Kidney (tissue), 13 donors: ENCODE measurements at regions not wholly inside any gene's neighbourhood (a gene's known extent, or its start where the extent isn't known, plus 50 kb on each side); places are given as distances from the start of the nearest gene placed in this dataset.
A peak's percentile ranks its signal among the peaks of the same experiment; 100 is the strongest.

Experiments used
- DNase-seq, 5 donors: peaks; one replicate each; pipeline ENCODE4 v3.0.0-alpha.2; 2013 to 2020
- FAIRE-seq: peaks from 2 replicates; lab custom pipeline; 2012; peaks lifted over from hg19 to GRCh38; lab: Jason Lieb, UNC
- H3K27ac ChIP-seq, 2 donors: one replicate each; pipeline ENCODE4 v1.7.0; 2013; ENCODE audit warnings: low read depth in 2 of 2, low read length in 2 of 2, inconsistent platforms in 1 of 2
- H3K27me3 ChIP-seq: one replicate; pipeline ENCODE4 v1.7.1; 2013; ENCODE audit warnings: low read length, inconsistent platforms; ENCODE audit not compliant: control insufficient read depth, insufficient read depth
- H3K36me3 ChIP-seq, 3 donors: one replicate each; pipeline versions ENCODE4 v1.7.0 to v1.7.1; 2013; ENCODE audit warnings: low read length in 3 of 3, control low read depth in 1 of 3, inconsistent platforms in 1 of 3; ENCODE audit not compliant: insufficient read depth in 3 of 3, control insufficient read depth in 2 of 3
- H3K4me1 ChIP-seq, 3 donors: one replicate each; pipeline versions ENCODE4 v1.7.0 to v1.7.1; 2013; ENCODE audit warnings: low read length in 3 of 3, inconsistent platforms in 1 of 3, low read depth in 1 of 3; ENCODE audit not compliant: control insufficient read depth in 2 of 3, insufficient read depth in 2 of 3
- H3K4me3 ChIP-seq, 3 donors: one replicate each; pipeline versions ENCODE4 v1.7.0 to v1.8.1; 2013; ENCODE audit warnings: low read length in 3 of 3, control low read depth in 1 of 3, inconsistent platforms in 1 of 3
- H3K9ac ChIP-seq, 3 donors: one replicate each; pipeline versions ENCODE4 v1.7.0 to v1.7.1; 2013; ENCODE audit warnings: low read length in 3 of 3, control low read depth in 1 of 3, inconsistent platforms in 1 of 3
- H3K9me3 ChIP-seq, 3 donors: one replicate each; pipeline versions ENCODE4 v1.7.0 to v1.7.1; 2013; ENCODE audit warnings: low read length in 3 of 3, control low read depth in 1 of 3, inconsistent platforms in 1 of 3; ENCODE audit not compliant: control insufficient read depth in 2 of 3, insufficient read depth in 1 of 3
- intact Hi-C: fragments of 100-400 bp; cut with DNase I; formaldehyde crosslinking; loops from one replicate; pipeline ENCODE4 v1.11.1; 2022
- TF ChIP-seq, protein P1 (sequence below): IDR thresholded peaks from 3 replicates; pipeline ENCODE4 v1.5.1; 2012; ENCODE audit warnings: mild to moderate bottlenecking, moderate library complexity, borderline replicate concordance; ENCODE audit not compliant: insufficient read depth; ENCODE audit errors: extremely low read depth
- donor health status: control.
- donor health status: control.
- donor health status: control.
- donor health status: control.
- donor health status: control.
- donor health status: DM: yes; HTN: yes; CAD: no.
- donor health status: Normal renal cell carcinoma (clear cell type).

DNA sequence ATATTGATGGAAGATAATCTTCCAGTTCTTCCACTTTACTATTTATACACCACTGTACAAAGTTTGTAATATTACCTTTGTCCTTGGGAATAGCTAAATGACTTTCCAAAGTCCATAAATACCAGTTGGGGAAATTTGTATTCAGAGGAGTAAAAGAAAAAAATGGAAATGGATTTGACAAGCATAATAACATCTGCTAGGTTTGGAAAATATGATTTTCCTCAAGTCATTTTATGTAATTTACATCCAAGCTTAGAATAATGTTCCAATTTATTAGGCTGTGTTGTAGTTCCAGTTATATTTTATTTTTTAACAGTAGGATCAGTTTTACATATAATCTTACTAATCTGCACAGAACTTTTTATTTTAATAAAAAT lies 563.0 kb upstream of the PKDCC start:
- Histone ChIP-seq H3K4me1 (no peaks in the 10 kb centered on the region), H3K27me3 (no peaks in the 10 kb centered on the region), H3K4me3 (no peak overlapping the region), H3K9ac (no peak overlapping the region), H3K27ac (no peak overlapping the region), H3K36me3 (no peaks in the 10 kb centered on the region), H3K9me3 (no peaks in the 10 kb centered on the region)
- intact Hi-C loops = no loop called here
- TF ChIP-seq, protein P1, sequence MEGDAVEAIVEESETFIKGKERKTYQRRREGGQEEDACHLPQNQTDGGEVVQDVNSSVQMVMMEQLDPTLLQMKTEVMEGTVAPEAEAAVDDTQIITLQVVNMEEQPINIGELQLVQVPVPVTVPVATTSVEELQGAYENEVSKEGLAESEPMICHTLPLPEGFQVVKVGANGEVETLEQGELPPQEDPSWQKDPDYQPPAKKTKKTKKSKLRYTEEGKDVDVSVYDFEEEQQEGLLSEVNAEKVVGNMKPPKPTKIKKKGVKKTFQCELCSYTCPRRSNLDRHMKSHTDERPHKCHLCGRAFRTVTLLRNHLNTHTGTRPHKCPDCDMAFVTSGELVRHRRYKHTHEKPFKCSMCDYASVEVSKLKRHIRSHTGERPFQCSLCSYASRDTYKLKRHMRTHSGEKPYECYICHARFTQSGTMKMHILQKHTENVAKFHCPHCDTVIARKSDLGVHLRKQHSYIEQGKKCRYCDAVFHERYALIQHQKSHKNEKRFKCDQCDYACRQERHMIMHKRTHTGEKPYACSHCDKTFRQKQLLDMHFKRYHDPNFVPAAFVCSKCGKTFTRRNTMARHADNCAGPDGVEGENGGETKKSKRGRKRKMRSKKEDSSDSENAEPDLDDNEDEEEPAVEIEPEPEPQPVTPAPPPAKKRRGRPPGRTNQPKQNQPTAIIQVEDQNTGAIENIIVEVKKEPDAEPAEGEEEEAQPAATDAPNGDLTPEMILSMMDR = no peak
- no peak for DNase-seq
- FAIRE-seq = peak; percentile 6

DNA sequence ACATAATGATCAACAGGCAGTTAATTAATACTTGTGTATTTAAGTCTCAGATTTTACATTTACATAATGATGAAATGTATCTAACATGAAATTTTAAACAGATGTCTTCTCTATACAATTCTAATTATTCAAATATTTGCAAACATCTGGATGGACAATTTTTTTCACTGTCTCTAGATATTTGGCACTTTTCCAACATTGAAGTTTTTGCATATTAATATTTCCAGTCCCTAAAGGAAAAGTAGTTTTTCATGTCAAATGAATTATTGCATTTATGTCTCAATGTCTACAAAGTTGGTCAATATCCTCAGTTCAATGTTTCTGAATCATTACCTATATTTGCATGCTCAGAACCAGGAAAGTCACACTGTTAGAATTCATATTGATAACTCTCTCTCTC lies 560.9 kb upstream of the PKDCC start:
- no peak overlapping the region for H3K9ac ChIP-seq
- DNase-seq (no peak), FAIRE-seq (no peak)
- H3K36me3 ChIP-seq = no peaks in the 10 kb centered on the region
- no peaks in the 10 kb centered on the region for H3K9me3 ChIP-seq
- H3K27ac ChIP-seq = no peak overlapping the region
- no peaks in the 10 kb centered on the region for H3K27me3 ChIP-seq
- H3K4me3 ChIP-seq = no peak overlapping the region
- H3K4me1 ChIP-seq = no peaks in the 10 kb centered on the region
- TF ChIP-seq, protein P1 = no peak
- intact Hi-C loops = no loop called here

DNA sequence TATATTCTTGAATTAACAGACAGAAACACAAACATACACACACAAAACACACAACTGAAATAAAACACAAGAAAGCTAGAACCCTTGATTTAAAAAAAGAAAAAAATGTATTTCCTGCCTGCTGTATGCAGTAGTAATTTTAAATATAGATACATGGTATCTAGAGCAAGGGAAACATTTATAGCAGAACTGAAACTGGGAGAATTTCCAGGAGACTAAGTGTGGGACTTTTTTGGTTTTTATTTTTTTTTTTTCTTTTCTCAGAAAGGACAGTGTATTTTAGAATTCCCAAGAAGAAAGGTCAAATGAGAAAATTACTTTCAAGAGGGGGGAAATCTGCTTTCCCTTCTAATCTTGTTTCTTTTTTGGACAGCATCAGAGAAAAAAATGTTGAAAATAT lies 558.9 kb upstream of the PKDCC start:
- H3K4me1 ChIP-seq = no peaks in the 10 kb centered on the region
- H3K9me3 ChIP-seq = peaks cover 0 to 5% (median 4%) of the 10 kb centered on the region in 3 donors
- intact Hi-C loops = no loop called here
- TF ChIP-seq, protein P1 = no peak
- no peak overlapping the region for H3K9ac ChIP-seq
- no peaks in the 10 kb centered on the region for H3K27me3 ChIP-seq
- DNase-seq = peak in 1 of 5 donors; percentile 11
- no peaks in the 10 kb centered on the region for H3K36me3 ChIP-seq
- H3K27ac ChIP-seq = no peak overlapping the region
- no peak for FAIRE-seq
- H3K4me3 ChIP-seq = no peak overlapping the region

DNA sequence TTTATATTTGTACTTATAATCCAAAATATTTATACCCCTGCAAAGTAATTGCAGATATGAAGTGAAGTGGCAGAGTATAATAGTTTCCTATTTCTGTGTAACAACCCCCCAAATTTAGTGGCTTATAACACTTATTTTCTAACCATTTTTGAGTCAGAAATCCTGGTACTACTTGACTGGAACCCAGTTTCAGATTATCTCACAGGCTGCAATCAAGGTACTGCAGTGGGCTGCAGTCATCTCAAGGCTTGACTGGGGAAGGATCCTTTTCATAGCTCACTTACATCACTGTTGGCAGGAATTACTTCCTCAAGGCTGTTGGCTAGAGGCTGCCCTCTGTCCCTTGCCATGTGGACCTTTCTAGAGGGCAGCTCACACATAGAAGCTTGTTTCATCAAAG lies 558.2 kb upstream of the PKDCC start:
- Histone ChIP-seq H3K4me3 (no peak overlapping the region), H3K9me3 (peaks cover 2 to 12% (median 5%) of the 10 kb centered on the region in 3 donors), H3K27me3 (no peaks in the 10 kb centered on the region), H3K9ac (no peak overlapping the region), H3K36me3 (no peaks in the 10 kb centered on the region), H3K27ac (no peak overlapping the region), H3K4me1 (no peaks in the 10 kb centered on the region)
- FAIRE-seq (no peak), DNase-seq (no peak)
- TF ChIP-seq, protein P1 = no peak
- intact Hi-C loops = no loop called here
